ENCODE measurements at regions not wholly inside any gene's neighbourhood (a gene's known extent, or its start where the extent isn't known, plus 50 kb on each side); places are given as distances from the start of the nearest gene placed in this dataset.

DNA sequence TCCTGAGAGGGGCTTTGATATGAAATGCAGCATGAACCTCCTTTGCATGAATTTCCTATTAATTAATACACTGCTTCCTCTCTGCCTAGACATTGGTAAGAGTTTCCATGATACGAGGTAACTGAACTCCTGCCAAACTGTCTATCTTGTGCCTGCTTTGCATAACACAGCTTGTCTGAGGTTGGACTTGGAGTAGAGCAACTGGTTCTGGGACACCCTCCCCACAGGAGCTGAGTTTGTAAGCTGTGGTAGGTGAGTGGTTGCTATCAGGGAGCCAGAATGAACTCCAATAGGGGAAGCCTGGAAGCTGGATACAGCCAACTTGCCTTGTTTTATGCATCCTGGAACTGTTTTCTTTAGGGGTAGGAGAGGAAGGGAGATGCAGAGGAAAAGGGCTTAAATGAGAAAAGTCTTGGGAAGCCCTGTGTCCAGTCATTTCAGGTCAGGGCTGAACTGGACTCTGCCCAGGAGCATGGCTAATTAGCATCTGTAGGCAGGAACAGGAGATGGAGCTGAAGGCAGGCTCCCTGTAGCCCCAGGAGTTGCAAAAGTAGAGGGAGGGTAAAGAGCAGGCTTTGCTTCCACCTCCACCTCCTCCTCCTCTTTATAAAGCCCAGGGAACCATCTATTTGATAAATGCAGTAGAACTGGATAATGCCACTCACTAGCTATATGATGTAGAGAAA, 73.2 kb upstream of the GPR158 start:
- intact Hi-C loops (cut with DNase I; ENCODE audit: low total_unique reads): no loop called here
- Histone ChIP-seq H3K9me3 (no peaks in the 10 kb centered on the region), H3K27me3 (no peaks in the 10 kb centered on the region), H3K36me3 (no peaks in the 10 kb centered on the region), H3K4me1 (no peaks in the 10 kb centered on the region), H3K27ac (no peak overlapping the region), H3K4me3 (no peak overlapping the region)
- TF ChIP-seq, protein P1, sequence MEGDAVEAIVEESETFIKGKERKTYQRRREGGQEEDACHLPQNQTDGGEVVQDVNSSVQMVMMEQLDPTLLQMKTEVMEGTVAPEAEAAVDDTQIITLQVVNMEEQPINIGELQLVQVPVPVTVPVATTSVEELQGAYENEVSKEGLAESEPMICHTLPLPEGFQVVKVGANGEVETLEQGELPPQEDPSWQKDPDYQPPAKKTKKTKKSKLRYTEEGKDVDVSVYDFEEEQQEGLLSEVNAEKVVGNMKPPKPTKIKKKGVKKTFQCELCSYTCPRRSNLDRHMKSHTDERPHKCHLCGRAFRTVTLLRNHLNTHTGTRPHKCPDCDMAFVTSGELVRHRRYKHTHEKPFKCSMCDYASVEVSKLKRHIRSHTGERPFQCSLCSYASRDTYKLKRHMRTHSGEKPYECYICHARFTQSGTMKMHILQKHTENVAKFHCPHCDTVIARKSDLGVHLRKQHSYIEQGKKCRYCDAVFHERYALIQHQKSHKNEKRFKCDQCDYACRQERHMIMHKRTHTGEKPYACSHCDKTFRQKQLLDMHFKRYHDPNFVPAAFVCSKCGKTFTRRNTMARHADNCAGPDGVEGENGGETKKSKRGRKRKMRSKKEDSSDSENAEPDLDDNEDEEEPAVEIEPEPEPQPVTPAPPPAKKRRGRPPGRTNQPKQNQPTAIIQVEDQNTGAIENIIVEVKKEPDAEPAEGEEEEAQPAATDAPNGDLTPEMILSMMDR (IDR thresholded peaks at IDR 0.05): no peak
- no peak for DNase-seq

DNA sequence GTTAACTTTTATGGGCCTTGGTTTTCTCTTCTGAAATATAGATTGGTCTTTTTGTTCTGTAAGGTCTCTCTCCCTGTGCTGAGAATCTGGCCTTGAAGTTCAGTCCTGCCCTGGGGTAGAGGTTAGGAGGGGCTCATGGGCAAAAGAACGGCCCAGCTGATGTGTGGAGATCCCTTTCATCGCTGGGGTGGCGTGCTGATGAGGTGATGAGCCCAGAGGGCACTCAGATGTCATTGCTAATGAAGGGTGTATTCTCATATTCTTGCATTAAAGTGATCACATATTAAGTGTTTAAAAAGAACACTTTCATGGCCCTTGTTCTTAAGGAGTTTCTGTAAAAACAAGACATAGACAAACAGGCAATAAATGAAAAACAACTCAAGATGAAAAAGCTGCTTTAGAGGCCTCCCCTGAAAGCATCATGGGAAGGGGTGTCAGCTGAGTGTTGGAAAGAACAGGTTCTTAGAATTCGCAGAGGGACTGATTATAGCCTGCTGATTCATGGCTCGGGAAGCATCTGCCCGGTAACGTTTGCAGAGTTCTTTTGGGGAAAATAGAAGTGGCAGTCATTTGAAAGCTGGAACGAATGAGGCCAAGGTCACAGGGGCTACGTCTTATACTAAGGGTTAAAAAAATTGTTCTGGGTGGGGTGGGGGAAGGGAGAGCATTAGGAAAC, 72.5 kb upstream of the GPR158 start:
- intact Hi-C loops (cut with DNase I; ENCODE audit: low total_unique reads): no loop called here
- Histone ChIP-seq H3K36me3 (no peaks in the 10 kb centered on the region), H3K27ac (no peak overlapping the region), H3K27me3 (no peaks in the 10 kb centered on the region), H3K4me1 (no peaks in the 10 kb centered on the region), H3K4me3 (no peak overlapping the region), H3K9me3 (no peaks in the 10 kb centered on the region)
- no peak for DNase-seq
- TF ChIP-seq, protein P1 (IDR thresholded peaks at IDR 0.05): no peak

DNA sequence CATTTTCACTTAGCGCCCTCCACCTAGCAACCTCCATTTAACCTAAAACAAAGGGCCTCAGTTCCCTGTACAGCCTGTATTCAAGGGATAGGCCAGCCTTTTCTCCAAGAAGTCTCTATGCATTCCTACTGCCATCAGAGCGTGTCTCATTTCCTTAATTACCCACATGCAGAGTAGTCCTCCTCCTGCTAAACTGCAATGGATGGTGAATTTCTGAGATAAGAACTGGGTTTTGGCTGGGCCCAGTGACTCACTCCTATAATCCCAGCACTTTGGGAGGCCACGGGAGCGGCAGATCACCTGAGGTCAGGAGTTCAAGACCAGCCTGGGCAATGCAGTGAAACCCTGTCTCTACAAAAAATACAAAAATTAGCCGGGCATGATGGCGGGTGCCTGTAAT, 71.1 kb upstream of the GPR158 start:
- Histone ChIP-seq H3K27ac (no peak overlapping the region), H3K27me3 (no peaks in the 10 kb centered on the region), H3K9me3 (no peaks in the 10 kb centered on the region), H3K36me3 (no peaks in the 10 kb centered on the region), H3K4me1 (no peaks in the 10 kb centered on the region), H3K4me3 (no peak overlapping the region)
- intact Hi-C loops (cut with DNase I; ENCODE audit: low total_unique reads): no loop called here
- TF ChIP-seq, protein P1 (IDR thresholded peaks at IDR 0.05): no peak
- DNase-seq: no peak

DNA sequence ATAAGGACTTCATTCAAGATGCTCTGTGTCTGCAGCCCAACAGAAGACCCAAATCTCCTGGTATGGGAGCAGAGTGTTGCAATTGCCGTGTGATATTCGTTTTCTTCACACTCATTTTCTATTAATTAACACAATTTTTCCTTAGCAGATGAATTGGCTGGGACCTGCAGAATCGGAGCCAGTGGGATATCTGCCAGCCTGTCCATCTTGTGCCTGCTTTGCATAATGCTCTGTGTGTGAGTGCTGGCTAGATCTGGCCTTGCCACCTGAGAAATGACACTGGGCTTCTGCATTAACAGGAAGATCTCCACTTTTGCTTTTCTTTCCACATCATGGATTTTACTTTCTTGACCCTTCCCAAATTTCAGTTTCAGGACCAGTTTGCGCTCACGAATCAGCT, 70.4 kb upstream of the GPR158 start:
- H3K27ac ChIP-seq: no peak overlapping the region
- intact Hi-C loops (cut with DNase I; ENCODE audit: low total_unique reads): no loop called here
- no peak for DNase-seq
- TF ChIP-seq, protein P1 (IDR thresholded peaks at IDR 0.05): no peak
- H3K4me1 ChIP-seq: no peaks in the 10 kb centered on the region
- no peaks in the 10 kb centered on the region for H3K9me3 ChIP-seq
- no peaks in the 10 kb centered on the region for H3K36me3 ChIP-seq
- no peaks in the 10 kb centered on the region for H3K27me3 ChIP-seq
- no peak overlapping the region for H3K4me3 ChIP-seq

DNA sequence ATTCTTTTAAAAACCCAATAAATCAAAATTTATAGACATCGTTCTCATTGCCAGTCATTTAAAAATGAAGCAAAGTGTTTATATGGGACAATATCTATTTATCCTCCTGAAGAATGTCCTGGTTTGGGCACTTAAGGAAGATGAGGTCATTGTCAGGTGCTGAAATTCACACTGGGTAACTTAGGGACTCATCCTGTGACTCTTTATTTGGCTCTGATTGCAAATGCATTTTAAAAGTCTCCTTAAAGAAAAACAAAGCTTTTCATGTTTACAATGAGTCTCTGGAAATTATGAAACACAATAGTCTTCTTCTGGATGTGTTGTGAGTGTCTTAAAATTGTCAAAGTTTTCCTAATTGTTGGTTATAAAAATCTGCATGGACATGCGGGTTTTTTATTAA, 69.5 kb upstream of the GPR158 start:
- H3K4me3 ChIP-seq: no peak overlapping the region
- TF ChIP-seq, protein P1 (IDR thresholded peaks at IDR 0.05): no peak
- no peak for DNase-seq
- intact Hi-C loops (cut with DNase I; ENCODE audit: low total_unique reads): no loop called here
- no peaks in the 10 kb centered on the region for H3K27me3 ChIP-seq
- H3K9me3 ChIP-seq: no peaks in the 10 kb centered on the region
- H3K36me3 ChIP-seq: no peaks in the 10 kb centered on the region
- no peaks in the 10 kb centered on the region for H3K4me1 ChIP-seq
- H3K27ac ChIP-seq: no peak overlapping the region

Data from tibial artery (tissue), 4 donors.